ENCODE measurements at regions not wholly inside any gene's neighbourhood (a gene's known extent, or its start where the extent isn't known, plus 50 kb on each side); places are given as distances from the start of the nearest gene placed in this dataset.

- no peak for TF ChIP-seq EP300 (conservative IDR thresholded peaks at IDR 0.05; ENCODE audit: poor library complexity, severe bottlenecking)
- no peak for TF ChIP-seq POLR2AphosphoS5 (IDR thresholded peaks at IDR 0.05)
- no peak for TF ChIP-seq CTCF (IDR thresholded peaks at IDR 0.05; ENCODE audit: poor library complexity, severe bottlenecking)
- no peak for TF ChIP-seq RAD21 (conservative IDR thresholded peaks at IDR 0.05)
- no peak for TF ChIP-seq REST (IDR thresholded peaks at IDR 0.05; ENCODE audit: borderline replicate concordance)
Measured at GRCh38 chr17:77070888-77071279, 69.9 kb upstream of the SEC14L1 start.
